GM21825 (cell line): ENCODE measurements at regions not wholly inside any gene's neighbourhood (a gene's known extent, or its start where the extent isn't known, plus 50 kb on each side); places are given as distances from the start of the nearest gene placed in this dataset.

Experiments used
- ATAC-seq: cut with Tn5 transposase; IDR thresholded peaks from one replicate; pipeline ENCODE4 v1.9.1; 2021; ENCODE audit warnings: mild to moderate bottlenecking, moderate library complexity; ENCODE audit not compliant: unreplicated experiment

DNA sequence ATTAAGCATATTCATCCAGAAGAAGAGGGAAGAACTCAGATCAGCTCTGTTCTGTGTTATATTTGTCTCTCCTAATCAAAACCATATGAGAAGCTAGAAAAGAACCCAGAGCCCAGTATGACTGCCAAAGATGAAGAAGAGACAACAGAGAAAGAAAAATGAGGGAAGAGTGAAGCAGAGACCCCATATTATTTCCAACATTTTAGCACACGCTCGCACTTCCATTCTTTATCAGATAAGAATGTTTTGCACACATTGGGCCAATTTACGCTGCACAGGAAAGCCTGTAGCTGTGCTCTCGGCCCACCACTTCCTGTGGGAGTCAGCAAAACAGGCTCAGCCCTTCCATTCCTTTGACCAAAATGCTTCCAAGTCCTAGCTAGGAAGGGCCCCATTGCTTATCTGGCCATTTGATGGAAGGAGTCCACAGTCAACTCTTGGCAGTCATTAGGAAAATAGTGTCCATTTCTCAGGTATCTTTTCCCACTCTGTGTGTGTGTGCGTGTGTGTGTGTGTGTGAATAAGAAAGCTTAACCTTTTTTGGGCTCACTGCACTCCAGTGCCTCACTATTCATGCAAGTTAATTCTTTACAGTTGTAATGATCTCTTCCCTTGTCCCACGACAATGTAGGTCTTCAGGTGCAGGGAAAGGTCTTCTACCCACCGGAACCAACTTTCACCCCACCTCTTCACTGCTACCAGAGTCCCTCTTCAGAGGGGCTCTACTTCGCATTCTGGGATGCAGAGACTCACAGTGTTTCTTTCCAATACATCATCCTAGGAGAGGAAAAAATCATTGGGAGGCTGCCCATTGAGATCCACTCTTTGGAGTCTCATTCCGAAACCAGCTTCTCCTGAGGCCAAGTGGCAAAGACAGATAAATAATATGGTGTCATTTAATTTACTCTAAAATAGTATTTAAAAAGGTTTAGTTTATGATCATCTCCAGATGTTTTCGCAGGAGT, 237.5 kb downstream of the COG6 start:
- no peak for ATAC-seq

DNA sequence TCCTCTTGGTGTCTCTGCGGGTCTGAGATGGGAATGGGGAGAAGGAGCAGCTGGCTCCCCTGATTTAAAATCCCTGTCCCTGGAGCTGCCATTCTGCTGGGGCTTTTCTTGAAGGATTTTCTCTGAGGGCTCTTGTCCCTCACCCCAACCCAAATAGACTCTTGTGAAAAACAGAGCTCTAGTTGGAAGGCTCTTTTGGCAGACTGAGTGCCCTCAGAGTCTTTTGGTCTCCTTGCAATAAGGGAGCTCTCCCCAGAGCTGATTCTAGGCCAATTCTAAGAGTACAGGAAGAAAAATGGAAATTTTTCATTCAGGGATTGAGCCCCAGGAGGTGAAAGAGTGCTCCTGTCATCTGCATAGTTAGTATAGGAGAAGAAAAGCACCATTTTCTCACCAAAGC, 238.3 kb downstream of the COG6 start:
- ATAC-seq: no peak

DNA sequence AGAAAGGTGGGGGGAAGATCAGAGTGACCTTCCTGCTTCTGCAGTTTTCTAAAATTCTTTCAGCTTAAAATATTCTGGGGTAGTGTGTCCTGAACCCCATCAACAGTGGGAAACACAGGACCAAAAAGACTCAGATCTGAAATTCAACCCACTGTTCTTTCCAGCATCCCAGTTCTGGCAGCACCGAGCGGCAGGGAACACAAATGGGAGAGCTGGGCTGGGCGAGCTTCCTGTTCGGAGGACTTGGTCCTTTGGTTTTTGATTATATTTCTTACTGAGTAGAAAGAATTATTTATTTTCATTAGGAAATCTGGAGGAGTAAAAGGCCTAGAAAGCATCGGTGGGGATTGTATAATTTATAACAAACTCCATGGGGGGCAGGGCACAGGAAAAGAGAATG, 239.1 kb downstream of the COG6 start:
- no peak for ATAC-seq

DNA sequence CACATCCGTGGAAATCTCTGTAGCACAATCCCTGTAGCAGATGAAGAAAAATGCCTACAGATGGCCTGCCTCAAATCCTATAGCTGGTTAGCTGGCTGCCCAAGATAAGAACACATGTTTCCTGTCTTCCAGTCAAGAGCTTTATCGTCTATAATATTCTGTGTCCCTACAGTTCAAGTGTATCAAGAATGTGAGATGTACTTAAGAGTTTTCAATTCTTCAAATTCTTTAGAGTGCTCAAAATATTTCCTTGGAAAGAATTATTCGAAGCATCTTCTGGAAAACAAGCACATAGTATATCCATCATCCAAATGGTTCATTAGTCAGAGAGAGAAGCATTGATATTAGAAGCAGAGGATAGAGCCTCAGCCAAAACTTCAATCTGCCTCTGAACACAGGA, 239.8 kb downstream of the COG6 start:
- no peak for ATAC-seq

DNA sequence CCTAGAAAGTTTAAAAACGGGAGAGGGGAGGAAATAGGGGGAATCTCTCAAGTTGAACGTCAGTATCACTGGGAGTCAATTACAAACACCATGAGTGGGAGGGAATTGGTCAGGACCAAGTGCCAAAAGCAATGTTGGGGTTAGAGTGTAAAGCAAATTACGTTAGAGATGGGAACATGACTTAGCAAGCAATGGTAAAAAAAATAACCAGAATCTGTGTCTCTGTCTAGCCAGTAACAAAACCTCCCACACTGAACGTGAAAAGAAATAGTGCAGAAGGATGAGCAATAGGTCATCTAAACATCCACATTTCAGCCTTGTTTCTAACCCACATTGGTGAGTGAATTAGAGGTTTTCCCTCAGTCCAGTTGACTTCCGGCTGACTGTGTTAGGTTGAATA, 242.2 kb downstream of the COG6 start:
- ATAC-seq: no peak

DNA sequence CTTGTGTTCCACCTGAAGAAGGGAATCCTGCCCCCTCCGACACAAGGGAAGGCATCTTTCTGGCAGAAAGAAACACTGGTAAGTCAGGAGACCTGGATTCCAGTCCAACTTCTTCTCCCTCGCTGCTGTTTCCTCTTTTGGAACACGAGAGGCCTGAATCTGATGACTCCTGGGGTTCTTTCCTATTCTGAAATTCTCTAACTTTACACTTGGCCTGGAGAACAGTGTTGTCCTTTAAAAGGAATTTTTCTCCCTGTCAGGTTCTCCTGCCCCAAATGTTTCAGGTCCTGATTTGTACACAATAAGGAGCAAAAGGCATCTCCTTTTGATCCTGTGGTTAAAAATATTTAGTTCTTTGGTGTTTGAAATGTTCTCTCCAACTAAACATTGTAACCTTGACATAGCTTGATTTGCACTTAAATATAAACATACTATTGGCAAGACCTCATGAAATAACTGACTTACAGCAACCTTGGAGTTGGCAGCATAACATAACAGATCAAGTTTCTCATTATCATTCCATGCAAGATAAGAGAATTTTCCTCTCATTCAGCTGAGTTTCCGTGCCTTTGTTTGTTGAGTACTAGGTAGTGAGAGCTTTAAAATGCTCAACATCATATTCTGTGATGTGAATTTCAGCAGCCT, 244.8 kb downstream of the COG6 start:
- no peak for ATAC-seq

DNA sequence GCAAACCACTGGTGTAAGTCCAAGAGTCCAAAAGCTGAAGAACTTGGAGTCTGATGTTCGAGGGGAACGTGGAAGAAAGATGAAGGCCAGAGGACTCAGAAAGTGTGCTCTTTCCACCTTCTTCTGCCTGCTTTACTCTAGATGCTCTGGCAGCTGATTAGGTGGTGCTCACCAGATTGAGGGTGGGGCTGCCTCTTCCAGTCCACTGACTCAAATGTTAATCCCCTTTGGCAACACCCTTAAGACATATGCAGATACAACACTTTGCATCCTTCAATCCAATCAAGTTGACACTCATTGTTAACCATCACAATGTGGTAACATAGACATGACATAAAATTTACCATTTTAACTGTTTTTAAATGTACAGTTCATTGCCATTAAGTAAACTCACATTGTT, 249.5 kb downstream of the COG6 start:
- no peak for ATAC-seq

DNA sequence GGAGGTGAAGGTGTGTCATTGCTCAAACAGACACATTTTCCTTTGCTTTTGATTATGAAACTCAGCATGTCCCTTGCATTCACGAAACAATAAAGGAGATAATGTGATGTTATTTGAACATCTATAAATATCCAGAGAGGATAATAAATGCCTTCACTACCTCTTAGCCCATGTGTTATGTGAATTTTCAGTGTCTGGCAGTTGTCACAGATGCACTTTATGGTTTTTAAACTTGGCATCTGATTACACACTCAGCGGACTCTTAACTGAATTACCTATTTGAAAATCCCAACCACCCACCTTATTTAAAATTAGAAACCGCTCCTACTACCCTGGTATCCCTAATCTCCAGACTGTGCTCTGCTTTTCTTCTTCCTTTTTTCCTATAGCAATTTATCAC, 254.2 kb downstream of the COG6 start:
- no peak for ATAC-seq

DNA sequence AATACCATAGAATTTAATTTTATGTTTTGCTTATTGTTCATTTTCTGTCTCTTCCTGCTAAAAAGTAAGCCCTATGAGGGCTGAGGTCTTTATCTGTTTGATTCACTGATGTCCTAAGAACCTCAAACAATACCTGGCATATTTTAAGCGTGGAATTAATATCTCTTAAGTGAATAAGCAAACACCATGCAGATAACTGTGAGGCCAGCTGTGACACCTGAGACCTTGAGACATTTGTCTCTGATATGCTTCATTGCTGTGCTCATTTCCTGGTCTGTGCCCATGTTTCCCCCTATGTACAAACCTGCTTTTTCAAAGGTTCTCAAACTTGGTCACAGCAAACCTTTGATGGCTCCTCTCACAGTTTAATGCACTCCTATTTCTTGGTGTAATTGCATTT, 254.6 kb downstream of the COG6 start:
- ATAC-seq: no peak

DNA sequence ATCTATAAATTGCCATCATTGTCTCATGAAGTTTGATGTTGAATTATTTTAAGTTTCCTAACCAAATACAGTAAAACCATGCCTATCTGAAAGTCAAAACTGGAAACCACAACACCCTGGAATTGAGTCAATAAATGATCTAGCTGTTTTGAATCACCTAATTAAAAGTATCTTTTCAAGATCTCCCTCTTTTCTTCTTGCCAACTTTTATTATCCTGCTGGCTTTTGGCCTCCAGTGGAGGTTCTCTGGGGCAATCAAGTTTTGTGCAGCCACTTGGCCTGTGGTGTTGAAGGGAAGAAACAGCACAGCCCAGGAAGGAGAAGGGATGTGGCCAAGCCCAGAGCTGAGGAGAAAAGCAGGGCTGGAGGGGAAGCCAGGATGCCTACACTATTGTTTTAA, 255.4 kb downstream of the COG6 start:
- ATAC-seq: no peak

DNA sequence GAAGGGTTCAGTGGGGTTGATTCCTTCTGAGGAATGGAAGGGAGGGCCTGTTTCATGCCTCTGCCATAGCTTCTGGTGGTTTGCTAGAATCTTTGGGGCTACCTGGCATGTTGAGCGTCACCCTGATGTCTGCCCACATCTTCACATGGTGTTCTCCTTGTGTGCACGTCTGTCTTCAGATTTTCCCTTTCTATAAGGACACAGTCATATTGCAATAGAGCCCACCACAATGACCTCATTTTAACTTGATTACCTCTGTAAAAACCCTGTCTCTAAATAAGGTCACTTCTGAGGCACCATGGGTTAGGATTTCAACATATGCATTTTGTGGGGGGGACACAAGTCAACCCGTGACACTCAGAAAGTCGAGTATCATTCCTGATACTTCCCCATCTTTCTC, 257.9 kb downstream of the COG6 start:
- ATAC-seq: no peak

DNA sequence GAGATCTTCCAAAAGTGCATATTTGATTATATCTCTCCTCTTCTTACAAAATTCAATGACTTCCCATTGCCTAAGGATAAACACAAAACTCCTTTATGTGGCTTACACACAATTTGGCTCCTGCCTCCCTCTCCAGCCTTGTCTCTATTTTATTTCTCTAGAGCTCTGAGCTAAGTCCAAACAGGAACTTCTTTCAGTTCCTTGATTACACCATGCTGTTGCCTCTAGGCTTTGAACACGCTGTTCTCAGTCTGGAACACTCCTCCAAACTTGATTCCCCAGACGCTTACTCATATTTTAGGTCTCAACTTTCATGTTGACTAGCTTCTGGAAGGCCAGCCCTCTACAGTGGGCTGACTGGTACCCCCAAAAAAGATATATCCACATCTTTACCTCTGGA, 258.5 kb downstream of the COG6 start:
- ATAC-seq: no peak

DNA sequence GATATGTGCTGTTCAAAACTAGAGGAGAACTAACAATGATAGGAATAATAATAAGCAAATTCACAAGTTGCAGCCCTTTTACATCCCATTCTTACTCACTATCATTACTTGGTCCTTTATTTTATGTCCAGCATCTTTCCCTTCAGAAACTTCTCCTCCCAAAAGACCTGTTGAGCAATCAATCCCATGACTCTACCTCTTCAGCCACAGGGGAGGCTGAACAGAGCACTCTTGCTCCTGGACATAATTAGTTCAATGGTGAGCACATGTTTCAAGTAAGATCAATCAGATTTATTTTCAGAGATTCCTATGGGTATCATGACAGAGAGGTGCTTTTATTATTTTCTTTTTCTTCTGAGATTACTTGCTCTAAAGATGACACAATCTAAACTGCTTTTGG, 260.0 kb downstream of the COG6 start:
- ATAC-seq: no peak

DNA sequence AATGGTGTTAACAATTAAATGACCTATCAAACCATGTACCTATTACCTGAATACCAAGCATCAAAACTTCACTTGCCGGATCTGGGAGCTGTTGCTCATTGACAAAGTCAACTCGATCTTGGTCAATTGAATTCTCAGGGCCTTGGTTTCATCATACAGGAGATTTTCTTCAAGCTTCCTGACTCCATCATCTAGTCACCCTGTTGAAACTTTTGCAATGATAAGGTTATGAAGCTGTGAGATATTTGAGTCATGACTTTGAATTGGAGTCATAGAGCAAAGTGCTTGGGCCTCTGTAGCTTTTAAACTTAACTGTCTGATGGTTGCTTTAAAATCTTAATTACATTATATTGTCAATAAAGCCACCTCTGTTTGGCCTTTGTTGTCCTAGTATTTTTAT, 260.9 kb downstream of the COG6 start:
- no peak for ATAC-seq

DNA sequence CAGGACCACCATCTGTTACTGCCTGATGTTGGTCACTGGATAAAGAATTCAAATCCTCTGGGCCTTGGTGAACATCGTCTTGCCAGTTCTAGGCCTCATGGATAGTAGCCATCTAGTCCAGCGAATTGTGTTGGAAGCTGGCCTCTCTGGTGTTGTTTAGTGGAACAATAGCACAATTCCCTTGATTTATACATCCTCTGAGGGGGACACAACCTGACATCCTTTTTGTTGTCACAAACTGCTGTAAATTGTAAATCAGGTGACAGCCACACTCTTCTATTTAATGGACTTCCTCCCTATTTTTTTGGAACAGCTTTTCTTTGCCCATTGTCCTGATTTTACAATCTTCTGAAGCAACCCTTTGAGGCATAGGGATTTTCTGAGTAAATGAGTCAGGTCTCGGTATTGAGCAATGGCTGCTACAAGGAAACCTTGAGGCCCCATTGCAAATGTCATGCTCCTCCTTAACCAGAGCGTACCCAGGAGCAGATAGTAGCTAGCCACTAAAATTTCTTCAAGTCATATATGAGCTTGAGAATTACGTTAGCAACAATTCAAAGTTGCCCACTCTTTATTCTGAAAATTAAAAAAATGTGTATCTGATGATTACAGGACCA, 263.3 kb downstream of the COG6 start:
- no peak for ATAC-seq

DNA sequence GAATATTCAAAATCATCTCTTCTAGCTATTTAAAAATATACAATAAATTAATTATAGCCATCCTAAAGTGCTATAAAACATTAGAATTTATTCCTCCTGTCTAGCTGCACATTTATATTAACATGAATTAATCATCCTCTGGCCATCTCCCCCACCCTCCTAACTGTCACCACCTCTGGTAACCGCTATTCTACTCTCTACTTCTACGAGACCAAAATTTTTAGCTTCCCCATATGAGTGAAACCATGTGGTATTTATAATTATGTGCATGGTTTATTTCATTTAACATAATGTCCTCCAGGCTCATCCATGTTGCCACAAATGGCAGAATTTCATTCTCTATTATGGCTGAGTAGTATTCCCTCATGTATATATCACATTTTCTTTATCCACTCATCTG, 265.2 kb downstream of the COG6 start:
- no peak for ATAC-seq

DNA sequence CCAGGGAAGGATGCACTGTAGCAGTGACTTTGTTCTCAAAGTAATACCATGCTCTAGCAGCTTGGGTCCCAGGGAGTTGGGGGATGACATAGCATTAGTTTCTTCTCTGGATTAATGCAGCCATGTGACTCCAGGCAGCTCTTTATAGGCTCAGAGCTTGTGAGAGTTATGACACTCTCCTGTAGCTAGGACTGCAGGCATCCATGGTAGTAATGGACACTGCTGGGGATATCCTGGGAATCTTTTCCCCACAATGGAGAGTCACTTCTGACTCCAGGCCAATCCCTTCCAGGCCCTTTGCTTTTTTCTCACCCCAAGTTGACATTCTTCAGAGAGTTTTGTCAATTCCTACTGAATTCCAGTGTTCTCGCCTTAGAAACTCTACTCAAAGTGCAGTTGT, 270.9 kb downstream of the COG6 start:
- ATAC-seq: no peak

DNA sequence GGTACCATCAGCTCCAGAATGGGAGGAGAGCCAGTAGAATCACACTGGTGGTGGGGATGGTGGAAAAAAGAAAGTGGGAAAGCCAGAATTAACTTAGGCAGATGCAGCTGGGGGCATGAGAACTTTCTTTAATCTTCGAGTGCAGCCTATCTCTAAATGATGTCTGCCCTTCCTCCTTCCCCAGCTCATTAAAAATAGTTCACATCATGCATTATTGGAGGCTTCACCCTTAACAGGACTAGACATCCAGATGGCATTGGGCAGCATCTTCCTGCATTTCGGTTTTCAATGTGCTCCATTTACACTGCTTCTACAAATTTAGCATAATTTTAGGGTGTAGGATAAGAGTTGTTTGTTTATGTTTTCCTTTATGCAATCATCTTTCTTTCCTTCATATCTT, 272.8 kb downstream of the COG6 start:
- no peak for ATAC-seq

DNA sequence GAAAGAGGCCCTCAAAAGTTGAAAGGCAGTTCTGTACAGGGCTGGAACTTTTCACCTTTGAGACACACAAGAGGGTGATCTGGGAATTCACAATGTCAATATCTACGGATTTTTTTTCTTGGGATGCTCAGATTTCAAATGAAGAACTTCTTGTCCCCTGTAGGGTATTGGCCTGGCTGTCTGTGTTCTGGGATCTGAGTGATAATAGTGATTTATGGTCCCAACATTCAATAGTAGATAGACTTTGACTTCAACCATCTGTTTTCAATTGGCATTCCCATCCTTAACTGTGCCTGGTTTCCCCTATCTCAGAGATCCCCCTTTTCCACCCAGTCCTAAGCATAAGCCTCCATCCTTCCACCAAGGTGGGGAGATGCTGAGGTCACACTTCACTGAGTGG, 274.1 kb downstream of the COG6 start:
- ATAC-seq: no peak

DNA sequence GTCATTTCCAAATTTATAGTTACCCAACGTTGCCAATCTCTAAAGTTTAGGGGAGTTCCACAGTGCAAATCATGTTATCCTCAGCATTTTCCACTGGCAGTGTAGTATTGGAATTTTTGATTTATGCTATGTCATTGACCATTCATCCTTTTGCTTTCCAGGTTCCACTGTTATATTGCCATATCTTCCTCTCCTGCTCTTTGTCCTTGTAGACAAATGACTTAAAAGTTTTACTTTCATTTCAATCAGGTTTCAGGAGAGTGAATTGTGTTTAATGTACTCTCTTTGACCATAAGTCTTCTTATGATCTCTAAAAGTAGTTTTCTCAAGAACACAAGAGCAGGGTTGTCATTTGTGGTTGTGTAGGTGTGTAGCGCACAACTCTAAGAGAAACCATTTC, 274.6 kb downstream of the COG6 start:
- ATAC-seq: no peak

DNA sequence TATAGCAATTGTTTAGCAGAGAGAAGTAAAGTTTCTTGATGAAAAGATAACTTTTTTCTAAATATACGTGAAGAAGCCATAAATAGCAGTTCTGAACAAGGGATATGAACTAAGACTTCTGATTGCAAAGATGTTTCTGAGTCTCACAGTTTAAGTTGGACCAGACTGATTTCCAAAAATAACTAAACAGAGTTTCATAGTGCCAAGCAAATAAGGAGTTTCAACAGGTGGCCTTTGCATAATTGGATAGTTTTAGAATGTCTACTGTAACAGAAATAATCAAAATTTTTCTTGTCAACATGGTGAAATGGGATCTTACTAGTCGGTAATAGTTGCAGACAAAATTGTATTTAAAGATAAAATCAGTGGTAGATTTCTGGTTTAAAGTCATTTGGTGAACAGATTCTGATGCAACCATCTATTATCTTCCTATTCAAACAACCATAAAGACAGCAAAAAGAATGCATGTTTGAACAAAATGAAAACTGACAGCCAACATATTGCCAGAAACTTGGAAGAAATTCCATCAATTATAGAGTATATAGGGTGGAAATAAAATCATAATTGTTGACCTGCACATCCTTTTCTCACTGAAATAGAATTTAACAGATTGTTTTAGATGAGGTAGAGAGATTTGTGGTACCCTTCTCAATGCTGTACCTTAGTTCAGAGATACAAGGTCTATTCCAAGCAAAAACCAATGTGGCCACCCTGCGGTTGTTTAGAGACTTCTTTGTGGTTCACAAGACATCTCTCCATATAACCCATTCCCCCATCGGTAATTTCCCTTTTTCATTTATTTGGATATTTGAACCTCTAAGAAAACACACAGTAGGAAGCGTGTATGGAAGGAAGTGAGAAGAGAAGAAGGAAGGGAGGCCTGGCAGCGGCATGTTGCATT, 275.3 kb downstream of the COG6 start:
- no peak for ATAC-seq
